D721Med (cell line): ENCODE measurements at regions not wholly inside any gene's neighbourhood (a gene's known extent, or its start where the extent isn't known, plus 50 kb on each side); places are given as distances from the start of the nearest gene placed in this dataset.
A peak's percentile ranks its signal among the peaks of the same experiment; 100 is the strongest.
"Not testable (repeated sequence)": the region's sequence is repeated elsewhere in the genome, so short reads cannot be mapped to it uniquely, and the experiment has no call there.

Source experiments
- DNase-seq: peaks from one replicate; pipeline ENCODE4 v3.0.0; 2011; ENCODE audit warnings: low spot score; ENCODE audit not compliant: insufficient read length
- FAIRE-seq: peaks from 2 replicates; lab custom pipeline; 2011; peaks lifted over from hg19 to GRCh38; lab: Jason Lieb, UNC
- TF ChIP-seq, protein P1 (sequence below): IDR thresholded peaks from 2 replicates; pipeline ENCODE4 v1.5.1; 2012; ENCODE audit warnings: mild to moderate bottlenecking, control low read depth; ENCODE audit not compliant: insufficient read depth; ENCODE audit errors: missing control alignments

DNA sequence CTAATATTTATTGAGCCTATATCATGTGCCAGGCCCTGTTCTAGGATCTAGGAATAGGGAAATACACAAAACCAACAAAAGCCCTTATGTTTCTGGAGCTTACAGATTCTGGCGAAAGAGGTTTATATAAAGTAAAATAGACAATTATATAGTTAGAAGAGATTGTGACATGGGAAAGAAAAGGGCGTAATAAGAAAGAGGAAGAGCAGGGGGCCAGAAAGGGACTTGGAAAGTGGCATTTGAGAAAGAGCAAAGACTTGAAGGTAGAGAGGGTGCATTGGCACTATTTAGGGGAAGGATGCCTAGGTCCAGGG, 322.5 kb upstream of the FAM78B start:
- TF ChIP-seq, protein P1, sequence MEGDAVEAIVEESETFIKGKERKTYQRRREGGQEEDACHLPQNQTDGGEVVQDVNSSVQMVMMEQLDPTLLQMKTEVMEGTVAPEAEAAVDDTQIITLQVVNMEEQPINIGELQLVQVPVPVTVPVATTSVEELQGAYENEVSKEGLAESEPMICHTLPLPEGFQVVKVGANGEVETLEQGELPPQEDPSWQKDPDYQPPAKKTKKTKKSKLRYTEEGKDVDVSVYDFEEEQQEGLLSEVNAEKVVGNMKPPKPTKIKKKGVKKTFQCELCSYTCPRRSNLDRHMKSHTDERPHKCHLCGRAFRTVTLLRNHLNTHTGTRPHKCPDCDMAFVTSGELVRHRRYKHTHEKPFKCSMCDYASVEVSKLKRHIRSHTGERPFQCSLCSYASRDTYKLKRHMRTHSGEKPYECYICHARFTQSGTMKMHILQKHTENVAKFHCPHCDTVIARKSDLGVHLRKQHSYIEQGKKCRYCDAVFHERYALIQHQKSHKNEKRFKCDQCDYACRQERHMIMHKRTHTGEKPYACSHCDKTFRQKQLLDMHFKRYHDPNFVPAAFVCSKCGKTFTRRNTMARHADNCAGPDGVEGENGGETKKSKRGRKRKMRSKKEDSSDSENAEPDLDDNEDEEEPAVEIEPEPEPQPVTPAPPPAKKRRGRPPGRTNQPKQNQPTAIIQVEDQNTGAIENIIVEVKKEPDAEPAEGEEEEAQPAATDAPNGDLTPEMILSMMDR = no peak
- DNase-seq (no peak), FAIRE-seq (no peak)

DNA sequence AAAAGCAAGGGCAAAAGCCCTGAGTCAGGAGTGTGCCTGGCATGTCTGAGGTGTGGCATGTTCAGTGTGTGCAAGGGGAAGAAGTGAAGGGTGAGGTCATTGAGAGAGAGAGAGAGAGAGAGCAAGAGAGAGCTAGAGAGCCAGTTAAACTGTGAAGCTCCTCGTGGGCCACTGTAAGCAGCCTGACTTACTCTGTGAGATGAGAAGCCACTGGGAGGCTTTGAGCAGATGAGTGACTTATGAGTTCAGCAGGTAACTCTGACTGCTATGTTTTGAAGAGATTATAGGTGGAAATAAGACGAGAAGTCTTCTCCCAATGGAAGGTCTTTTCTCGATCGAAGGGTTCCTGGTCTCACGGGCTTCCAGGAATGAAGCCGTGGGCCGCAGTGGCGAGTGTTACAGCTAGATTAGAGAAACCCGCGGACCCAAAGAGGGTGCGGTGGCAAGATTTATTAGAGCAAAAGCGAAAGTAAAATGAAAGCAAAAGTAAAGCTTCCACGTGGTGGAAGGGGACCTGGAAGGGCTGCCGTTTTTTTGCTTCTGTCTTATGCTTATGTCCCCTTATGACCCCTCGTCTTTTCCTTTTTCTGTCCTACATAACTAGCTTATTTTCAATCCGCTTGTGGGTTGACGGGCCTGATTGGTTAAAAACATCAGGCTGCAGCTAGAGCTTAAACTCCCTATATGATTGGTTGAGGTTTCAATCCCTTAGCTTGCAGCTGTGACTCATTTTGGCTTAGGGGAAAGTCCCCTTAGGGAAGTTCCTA, 323.1 kb upstream of the FAM78B start:
- DNase-seq (no peak), FAIRE-seq (no peak)
- TF ChIP-seq, protein P1 = no peak

DNA sequence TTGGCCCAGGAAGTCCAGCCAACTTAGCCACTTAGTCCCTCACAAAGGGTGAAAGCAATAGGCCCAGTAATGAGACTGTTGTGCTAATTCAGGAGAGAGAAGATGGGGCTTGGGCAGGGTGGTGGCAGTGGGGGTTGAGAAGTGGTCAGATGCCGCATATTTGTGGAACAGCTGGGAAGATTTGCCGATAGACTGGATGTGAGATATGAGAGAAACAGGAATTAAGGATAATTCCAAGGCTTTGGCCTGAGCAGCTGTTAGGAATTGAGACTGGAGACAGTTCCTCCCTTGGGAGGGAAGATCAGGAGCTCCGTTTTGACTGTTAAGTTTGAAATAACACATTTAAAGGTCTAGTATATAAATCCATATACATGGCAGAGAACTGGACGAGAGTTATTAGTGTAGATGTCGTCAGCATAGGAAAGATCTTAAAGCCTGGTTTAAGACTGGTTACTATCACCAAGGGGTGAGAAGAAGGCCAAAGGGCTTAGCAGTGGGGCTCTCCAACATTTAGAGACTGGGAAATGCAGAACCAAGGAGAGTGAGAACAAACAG, 323.7 kb upstream of the FAM78B start:
- DNase-seq = no peak
- TF ChIP-seq, protein P1 = no peak
- no peak for FAIRE-seq

DNA sequence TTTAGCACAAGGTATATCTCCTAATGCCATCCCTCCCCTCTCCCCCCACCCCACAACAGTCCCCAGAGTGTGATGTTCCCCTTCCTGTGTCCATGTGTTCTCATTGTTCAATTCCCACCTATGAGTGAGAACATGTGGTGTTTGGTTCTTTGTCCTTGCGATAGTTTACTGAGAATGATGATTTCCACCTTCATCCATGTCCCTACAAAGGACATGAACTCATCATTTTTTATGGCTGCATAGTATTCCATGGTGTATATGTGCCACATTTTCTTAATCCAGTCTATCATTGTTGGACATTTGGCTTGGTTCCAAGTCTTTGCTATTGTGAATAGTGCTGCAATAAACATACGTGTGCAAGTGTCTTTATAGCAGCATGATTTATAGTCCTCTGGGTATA, 327.0 kb upstream of the FAM78B start:
- not testable (repeated sequence) for FAIRE-seq

DNA sequence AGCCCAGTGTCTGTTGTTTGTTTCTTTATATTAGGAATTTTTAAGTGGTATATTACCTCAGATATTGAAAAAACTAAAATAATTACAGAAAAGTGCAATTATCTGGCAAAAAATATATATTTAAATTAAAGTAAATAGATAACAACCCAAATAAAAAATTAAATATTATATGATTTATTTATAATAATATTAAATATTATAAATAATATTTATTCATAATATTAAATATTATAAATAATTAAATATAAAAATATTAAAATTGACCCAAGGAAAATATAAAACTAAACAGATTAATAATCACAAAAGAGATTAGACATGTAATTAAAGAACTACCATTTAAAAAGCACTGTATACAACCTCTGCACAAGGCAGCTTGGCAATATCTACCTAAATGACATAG, 331.9 kb upstream of the POGK start:
- TF ChIP-seq, protein P1 = no peak

More for the DNA sequence above, 327.0 kb upstream of the FAM78B start:
- DNase-seq = not testable (repeated sequence)

DNA sequence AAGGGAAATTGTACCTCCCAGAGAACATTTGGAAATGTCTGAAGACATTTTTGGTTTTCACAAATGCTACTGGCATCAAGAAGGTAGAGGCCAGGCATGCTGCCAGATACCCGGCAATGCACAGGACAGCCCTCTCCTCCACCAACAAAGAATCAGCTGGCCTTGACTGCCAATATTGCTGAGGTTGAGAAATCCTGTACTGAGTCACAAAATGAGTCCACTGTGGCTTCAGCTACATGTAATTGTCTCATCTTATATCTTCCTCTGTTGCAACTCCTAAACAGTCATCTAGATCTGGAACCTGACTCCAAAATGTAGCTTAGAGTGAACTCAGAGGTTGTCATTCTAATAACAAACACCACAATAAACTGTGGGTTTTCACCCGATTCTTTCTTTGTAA, 327.5 kb upstream of the POGK start:
- DNase-seq = no peak
- FAIRE-seq = no peak
- TF ChIP-seq, protein P1 = no peak

More for the DNA sequence above, 331.9 kb upstream of the POGK start:
- DNase-seq (no peak), FAIRE-seq (no peak)

DNA sequence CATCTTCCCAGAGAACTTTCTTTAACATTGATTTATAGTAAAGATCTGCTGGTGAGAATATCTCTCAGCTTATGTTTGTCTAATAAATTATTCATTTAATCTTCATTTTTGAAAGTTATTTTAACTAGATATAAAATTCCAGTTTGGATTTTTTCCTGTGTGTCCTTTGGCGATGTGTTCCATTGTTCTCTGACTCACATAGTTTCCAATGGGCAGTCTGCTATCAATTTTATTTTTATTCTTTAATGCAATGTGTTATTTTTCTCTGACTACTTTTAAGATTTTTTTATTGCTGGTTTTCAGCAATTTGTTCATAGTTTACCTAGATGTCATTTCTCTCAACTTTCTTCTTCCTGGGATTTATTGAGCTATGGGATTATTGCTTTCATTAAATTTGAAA, 325.2 kb upstream of the POGK start:
- TF ChIP-seq, protein P1 = no peak
- DNase-seq (no peak), FAIRE-seq (peak; percentile 21)
